Panc1 (cell line): ENCODE measurements at regions not wholly inside any gene's neighbourhood (a gene's known extent, or its start where the extent isn't known, plus 50 kb on each side); places are given as distances from the start of the nearest gene placed in this dataset.

Experiments
- ATAC-seq: fragments of 200-7000 bp; cut with Tn5 transposase; 2 replicates; pipeline ENCODE4 v1.9.1; 2020; ENCODE audit warnings: mild to moderate bottlenecking, moderate library complexity
- BruUV-seq: library from RNA; stranded (reverse); fragments of 400-500 nt; replicated peaks from 2 replicates; lab custom pipeline; 2021; lab: Mats Ljungman, UMichigan
- CTCF ChIA-PET: fragments of 300-600 bp; sonication (Branson Sonifier 250); formaldehyde crosslinking; loops from one replicate; lab custom pipeline; 2022; ENCODE audit warnings: antibody characterized with exemption; lab: Charles Lee
- POLR2A ChIA-PET: fragments of 300-600 bp; sonication (Branson Sonifier 250); formaldehyde crosslinking; loops from one replicate; lab custom pipeline; 2022; ENCODE audit warnings: antibody characterized with exemption; lab: Charles Lee
- DNase-seq: peaks from one replicate; pipeline ENCODE4 v3.0.0-alpha.2; 2010; ENCODE audit warnings: low read depth, low spot score
- H3K27ac ChIP-seq: 2 replicates; pipeline ENCODE4 v1.5.1; 2011; ENCODE audit warnings: mild to moderate bottlenecking, low read length, inconsistent platforms
- H3K27me3 ChIP-seq: fragments of 200-500 bp; sonication (Bioruptor generic); 2 replicates; pipeline ENCODE4 v1.6.0; 2014; ENCODE audit warnings: low read length, inconsistent platforms; ENCODE audit not compliant: control insufficient read depth, insufficient read depth
- H3K36me3 ChIP-seq: fragments of 200-500 bp; sonication (Bioruptor generic); 2 replicates; pipeline ENCODE4 v1.5.1; 2014; ENCODE audit warnings: inconsistent platforms, mild to moderate bottlenecking, low read length, moderate library complexity; ENCODE audit not compliant: control insufficient read depth, insufficient read depth
- H3K4me1 ChIP-seq: 2 replicates; pipeline ENCODE4 v1.5.1; 2011; ENCODE audit warnings: inconsistent platforms, mild to moderate bottlenecking, low read length, moderate library complexity; ENCODE audit not compliant: control insufficient read depth, insufficient read depth
- H3K4me3 ChIP-seq, 2 experiments: 2 replicates each; pipeline ENCODE4 v1.5.1; 2011 to 2012; ENCODE audit warnings: low read depth in 2 of 2, low read length in 2 of 2, mild to moderate bottlenecking in 2 of 2, inconsistent platforms in 1 of 2, moderate library complexity in 1 of 2
- H3K9me3 ChIP-seq: fragments of 200-500 bp; sonication (Bioruptor generic); 2 replicates; pipeline ENCODE4 v1.5.1; 2014; ENCODE audit warnings: low read depth, mild to moderate bottlenecking, inconsistent platforms, low read length, moderate library complexity; ENCODE audit not compliant: control insufficient read depth, insufficient read depth
- POLR2AphosphoS5 ChIP-seq: IDR thresholded peaks from 2 replicates; pipeline ENCODE4 v1.6.1; 2012; ENCODE audit warnings: mild to moderate bottlenecking, low read depth, low read length, moderate library complexity
- SIN3A ChIP-seq: IDR thresholded peaks from 2 replicates; pipeline ENCODE4 v1.6.1; 2012; ENCODE audit warnings: low read depth, mild to moderate bottlenecking, low read length, moderate library complexity, borderline replicate concordance; ENCODE audit not compliant: insufficient read depth
- TCF7L2 ChIP-seq: IDR thresholded peaks from 2 replicates; pipeline ENCODE4 v1.6.1; 2011; ENCODE audit warnings: mild to moderate bottlenecking, low read depth, low read length, inconsistent platforms
- in situ Hi-C: cut with HindIII; loops from 2 replicates; pipeline ENCODE4 v1.10.0; 2016; ENCODE audit warnings: low sequenced_read_pairs, low pct_unique_long_range_greater_than_20kb
- intact Hi-C: fragments of 100-400 bp; cut with micrococcal nuclease; formaldehyde crosslinking; loops from one replicate; pipeline ENCODE4 v1.10.0; 2022; ENCODE audit not compliant: unreplicated experiment
- TF ChIP-seq, protein P1 (sequence below), 2 experiments: IDR thresholded peaks; 2 replicates each; pipeline ENCODE4 v1.6.1; 2011 to 2012; ENCODE audit warnings: low read depth in 2 of 2, control low read depth in 1 of 2, low read length in 1 of 2, mild to moderate bottlenecking in 1 of 2, moderate library complexity in 1 of 2; ENCODE audit not compliant: insufficient read depth in 1 of 2
- TF ChIP-seq, protein P2 (sequence below): fragments of 450-650 bp; IDR thresholded peaks from 2 replicates; pipeline ENCODE4 v1.5.1; 2017; ENCODE audit warnings: mild to moderate bottlenecking

DNA sequence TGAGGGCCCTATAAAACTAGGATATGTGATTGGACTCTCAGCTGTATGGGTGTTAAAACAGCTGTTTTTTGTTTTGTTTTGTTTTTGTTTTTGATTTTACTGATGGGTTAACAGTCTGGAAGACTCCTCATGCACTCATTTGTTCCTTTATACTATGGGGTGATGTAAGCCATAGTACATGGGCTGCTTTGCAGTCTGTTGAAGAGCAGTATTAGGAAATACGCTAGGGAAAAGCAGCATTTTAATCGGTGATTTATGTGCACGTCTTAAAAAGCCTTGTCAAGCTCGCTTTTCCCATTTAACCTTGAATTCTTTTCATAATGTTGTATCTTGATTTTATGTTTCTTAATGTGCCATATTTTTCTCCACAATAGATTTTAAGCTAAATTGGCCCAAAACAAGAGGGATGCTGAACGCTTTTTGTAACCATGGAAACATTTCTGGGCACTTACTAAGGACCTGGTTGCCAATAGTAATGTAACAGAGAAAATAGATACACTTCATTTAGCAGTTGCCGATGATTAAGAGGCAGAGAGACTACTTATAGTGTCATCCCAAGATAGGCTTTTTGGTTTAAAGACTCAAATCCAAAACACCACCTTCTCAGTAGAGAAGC lies 244.0 kb downstream of the SNAPC1 start:
- ATAC-seq = no peak
- ChIA-PET CTCF (no interaction called here), POLR2A (no interaction called here)
- DNase-seq = no peak
- Histone ChIP-seq H3K27ac (no peak overlapping the region), H3K4me1 (no peaks in the 10 kb centered on the region), H3K27me3 (no peaks in the 10 kb centered on the region), H3K4me3 (no peak overlapping the region), H3K36me3 (no peaks in the 10 kb centered on the region), H3K9me3 (no peaks in the 10 kb centered on the region)
- no TSS peak for BruUV-seq
- intact Hi-C loops (no loop called here), in situ Hi-C loops (no loop called here)
- TF ChIP-seq SIN3A = no peak
- TF ChIP-seq, protein P1, sequence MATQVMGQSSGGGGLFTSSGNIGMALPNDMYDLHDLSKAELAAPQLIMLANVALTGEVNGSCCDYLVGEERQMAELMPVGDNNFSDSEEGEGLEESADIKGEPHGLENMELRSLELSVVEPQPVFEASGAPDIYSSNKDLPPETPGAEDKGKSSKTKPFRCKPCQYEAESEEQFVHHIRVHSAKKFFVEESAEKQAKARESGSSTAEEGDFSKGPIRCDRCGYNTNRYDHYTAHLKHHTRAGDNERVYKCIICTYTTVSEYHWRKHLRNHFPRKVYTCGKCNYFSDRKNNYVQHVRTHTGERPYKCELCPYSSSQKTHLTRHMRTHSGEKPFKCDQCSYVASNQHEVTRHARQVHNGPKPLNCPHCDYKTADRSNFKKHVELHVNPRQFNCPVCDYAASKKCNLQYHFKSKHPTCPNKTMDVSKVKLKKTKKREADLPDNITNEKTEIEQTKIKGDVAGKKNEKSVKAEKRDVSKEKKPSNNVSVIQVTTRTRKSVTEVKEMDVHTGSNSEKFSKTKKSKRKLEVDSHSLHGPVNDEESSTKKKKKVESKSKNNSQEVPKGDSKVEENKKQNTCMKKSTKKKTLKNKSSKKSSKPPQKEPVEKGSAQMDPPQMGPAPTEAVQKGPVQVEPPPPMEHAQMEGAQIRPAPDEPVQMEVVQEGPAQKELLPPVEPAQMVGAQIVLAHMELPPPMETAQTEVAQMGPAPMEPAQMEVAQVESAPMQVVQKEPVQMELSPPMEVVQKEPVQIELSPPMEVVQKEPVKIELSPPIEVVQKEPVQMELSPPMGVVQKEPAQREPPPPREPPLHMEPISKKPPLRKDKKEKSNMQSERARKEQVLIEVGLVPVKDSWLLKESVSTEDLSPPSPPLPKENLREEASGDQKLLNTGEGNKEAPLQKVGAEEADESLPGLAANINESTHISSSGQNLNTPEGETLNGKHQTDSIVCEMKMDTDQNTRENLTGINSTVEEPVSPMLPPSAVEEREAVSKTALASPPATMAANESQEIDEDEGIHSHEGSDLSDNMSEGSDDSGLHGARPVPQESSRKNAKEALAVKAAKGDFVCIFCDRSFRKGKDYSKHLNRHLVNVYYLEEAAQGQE (IDR thresholded peaks at IDR 0.05; ENCODE audit: insufficient read depth in 1 of 2, low read depth in 2 of 2, low read length in 1 of 2) = no peak
- no peak for TF ChIP-seq TCF7L2
- no peak for TF ChIP-seq POLR2AphosphoS5
- TF ChIP-seq, protein P2, sequence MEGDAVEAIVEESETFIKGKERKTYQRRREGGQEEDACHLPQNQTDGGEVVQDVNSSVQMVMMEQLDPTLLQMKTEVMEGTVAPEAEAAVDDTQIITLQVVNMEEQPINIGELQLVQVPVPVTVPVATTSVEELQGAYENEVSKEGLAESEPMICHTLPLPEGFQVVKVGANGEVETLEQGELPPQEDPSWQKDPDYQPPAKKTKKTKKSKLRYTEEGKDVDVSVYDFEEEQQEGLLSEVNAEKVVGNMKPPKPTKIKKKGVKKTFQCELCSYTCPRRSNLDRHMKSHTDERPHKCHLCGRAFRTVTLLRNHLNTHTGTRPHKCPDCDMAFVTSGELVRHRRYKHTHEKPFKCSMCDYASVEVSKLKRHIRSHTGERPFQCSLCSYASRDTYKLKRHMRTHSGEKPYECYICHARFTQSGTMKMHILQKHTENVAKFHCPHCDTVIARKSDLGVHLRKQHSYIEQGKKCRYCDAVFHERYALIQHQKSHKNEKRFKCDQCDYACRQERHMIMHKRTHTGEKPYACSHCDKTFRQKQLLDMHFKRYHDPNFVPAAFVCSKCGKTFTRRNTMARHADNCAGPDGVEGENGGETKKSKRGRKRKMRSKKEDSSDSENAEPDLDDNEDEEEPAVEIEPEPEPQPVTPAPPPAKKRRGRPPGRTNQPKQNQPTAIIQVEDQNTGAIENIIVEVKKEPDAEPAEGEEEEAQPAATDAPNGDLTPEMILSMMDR = no peak

GRCh38 chr14:62015243-62015642 lies 253.0 kb downstream of the SNAPC1 start:
- no TSS peak for BruUV-seq
- H3K9me3 ChIP-seq = no peaks in the 10 kb centered on the region
- no peaks in the 10 kb centered on the region for H3K4me1 ChIP-seq
- H3K4me3 ChIP-seq = no peak overlapping the region
- ChIA-PET POLR2A (no interaction called here), CTCF (no interaction called here)
- H3K27me3 ChIP-seq = no peaks in the 10 kb centered on the region
- intact Hi-C loops = no loop called here
- TF ChIP-seq POLR2AphosphoS5 (no peak), SIN3A (no peak), TCF7L2 (no peak)
- TF ChIP-seq, protein P1 (IDR thresholded peaks at IDR 0.05; ENCODE audit: insufficient read depth in 1 of 2, low read depth in 2 of 2, low read length in 1 of 2) = no peak
- TF ChIP-seq, protein P2 = no peak
- no peaks in the 10 kb centered on the region for H3K36me3 ChIP-seq
- no peak overlapping the region for H3K27ac ChIP-seq
- in situ Hi-C loops = no loop called here
- DNase-seq (no peak), ATAC-seq (no peak)
